Osteoblast (primary cell): ENCODE measurements at regions not wholly inside any gene's neighbourhood (a gene's known extent, or its start where the extent isn't known, plus 50 kb on each side); places are given as distances from the start of the nearest gene placed in this dataset.
A peak's percentile ranks its signal among the peaks of the same experiment; 100 is the strongest.
"Not testable (repeated sequence)": the region's sequence is repeated elsewhere in the genome, so short reads cannot be mapped to it uniquely, and the experiment has no call there.

Experiments used
- DNase-seq: peaks from one replicate; pipeline ENCODE4 v3.0.0; 2011; ENCODE audit warnings: low spot score, mixed read lengths; ENCODE audit not compliant: insufficient read length; ENCODE audit errors: missing footprints
- H2AFZ ChIP-seq: 2 replicates; pipeline ENCODE4 v1.6.0; 2011; ENCODE audit warnings: mild to moderate bottlenecking, low read length
- H3K27ac ChIP-seq: 2 replicates; pipeline ENCODE4 v1.5.1; 2011; ENCODE audit warnings: mild to moderate bottlenecking, low read depth, low read length, moderate library complexity
- H3K27me3 ChIP-seq: 2 replicates; pipeline ENCODE4 v1.6.0; 2012; ENCODE audit warnings: mild to moderate bottlenecking, control low read depth, inconsistent platforms, low read length, moderate library complexity; ENCODE audit not compliant: insufficient read depth
- H3K36me3 ChIP-seq: 2 replicates; pipeline ENCODE4 v1.5.1; 2011; ENCODE audit warnings: mild to moderate bottlenecking, low read length, control low read depth, moderate library complexity; ENCODE audit not compliant: insufficient read depth
- H3K4me1 ChIP-seq: 2 replicates; pipeline ENCODE4 v1.5.1; 2011; ENCODE audit warnings: mild to moderate bottlenecking, low read length, control low read depth, moderate library complexity; ENCODE audit not compliant: insufficient read depth
- H3K4me2 ChIP-seq: 2 replicates; pipeline ENCODE4 v1.6.0; 2011; ENCODE audit warnings: mild to moderate bottlenecking, low read length; ENCODE audit not compliant: insufficient read depth
- H3K4me3 ChIP-seq: fragments of 200-600 bp; sonication (generic); 3 replicates; pipeline ENCODE4 v1.5.1; 2012; ENCODE audit warnings: mild to moderate bottlenecking, low read length, inconsistent platforms; ENCODE audit not compliant: insufficient read depth
- H3K79me2 ChIP-seq: 2 replicates; pipeline ENCODE4 v1.6.0; 2012; ENCODE audit warnings: mild to moderate bottlenecking, low read length, control low read depth, inconsistent platforms; ENCODE audit not compliant: insufficient read depth
- H3K9me3 ChIP-seq: 2 replicates; pipeline ENCODE4 v1.5.1; 2011; ENCODE audit warnings: low read depth, low read length, control low read depth
- H4K20me1 ChIP-seq: 2 replicates; pipeline ENCODE4 v1.6.0; 2012; ENCODE audit warnings: mild to moderate bottlenecking, low read length, control low read depth; ENCODE audit not compliant: insufficient read depth
- CTCF ChIP-seq: IDR thresholded peaks from 2 replicates; pipeline ENCODE4 v1.5.1; 2011; ENCODE audit warnings: mild to moderate bottlenecking, low read depth, low read length, moderate library complexity; ENCODE audit errors: extremely low read depth

GRCh38 chr5:44536650-44537260 is 147.5 kb upstream of the FGF10 start:
- Histone ChIP-seq H4K20me1 (no peaks in the 10 kb centered on the region), H3K4me3 (no peak overlapping the region), H3K4me2 (no peak overlapping the region), H3K4me1 (no peaks in the 10 kb centered on the region), H3K27ac (no peak overlapping the region), H2AFZ (no peak overlapping the region), H3K79me2 (no peaks in the 10 kb centered on the region), H3K9me3 (no peaks in the 10 kb centered on the region), H3K27me3 (no peaks in the 10 kb centered on the region), H3K36me3 (no peaks in the 10 kb centered on the region)
- TF ChIP-seq CTCF = peak; percentile 57
- no peak for DNase-seq

GRCh38 chr5:44535621-44536020 is 146.4 kb upstream of the FGF10 start:
- no peaks in the 10 kb centered on the region for H3K36me3 ChIP-seq
- H2AFZ ChIP-seq = no peak overlapping the region
- no peak overlapping the region for H3K27ac ChIP-seq
- no peaks in the 10 kb centered on the region for H3K4me1 ChIP-seq
- no peak for DNase-seq
- TF ChIP-seq CTCF = no peak
- no peak overlapping the region for H3K4me2 ChIP-seq
- no peaks in the 10 kb centered on the region for H3K79me2 ChIP-seq
- H3K27me3 ChIP-seq = no peaks in the 10 kb centered on the region
- no peaks in the 10 kb centered on the region for H3K9me3 ChIP-seq
- H4K20me1 ChIP-seq = no peaks in the 10 kb centered on the region
- no peak overlapping the region for H3K4me3 ChIP-seq

- Histone ChIP-seq H3K36me3 (no peaks in the 10 kb centered on the region), H3K79me2 (no peaks in the 10 kb centered on the region), H3K9me3 (no peaks in the 10 kb centered on the region), H3K4me2 (no peak overlapping the region), H4K20me1 (no peaks in the 10 kb centered on the region), H2AFZ (no peak overlapping the region), H3K4me1 (no peaks in the 10 kb centered on the region), H3K27me3 (no peaks in the 10 kb centered on the region), H3K27ac (no peak overlapping the region), H3K4me3 (no peak overlapping the region)
- no peak for DNase-seq
- no peak for TF ChIP-seq CTCF
Observed at GRCh38 chr5:44532981-44533380, 143.8 kb upstream of the FGF10 start.

- not testable (repeated sequence) for DNase-seq, H3K4me3 ChIP-seq, H3K27me3 ChIP-seq, H2AFZ ChIP-seq, H3K4me2 ChIP-seq, H4K20me1 ChIP-seq, H3K27ac ChIP-seq, H3K79me2 ChIP-seq, H3K36me3 ChIP-seq, H3K9me3 ChIP-seq, H3K4me1 ChIP-seq
Observed at GRCh38 chr5:44531756-44532155, 142.5 kb upstream of the FGF10 start.

GRCh38 chr5:44530783-44531182 is 141.6 kb upstream of the FGF10 start:
- H2AFZ ChIP-seq, H3K4me3 ChIP-seq, H3K27me3 ChIP-seq, DNase-seq, H3K27ac ChIP-seq, H4K20me1 ChIP-seq, H3K4me1 ChIP-seq, H3K36me3 ChIP-seq, H3K79me2 ChIP-seq, H3K9me3 ChIP-seq, H3K4me2 ChIP-seq: not testable (repeated sequence)
